DND-41 (cell line): ENCODE measurements at regions not wholly inside any gene's neighbourhood (a gene's known extent, or its start where the extent isn't known, plus 50 kb on each side); places are given as distances from the start of the nearest gene placed in this dataset.

Experiments used
- EZH2 ChIP-seq: IDR thresholded peaks from 3 replicates; pipeline ENCODE4 v1.6.1; 2012; ENCODE audit warnings: borderline replicate concordance, low read depth, mild to moderate bottlenecking, moderate library complexity, low read length, inconsistent platforms; ENCODE audit not compliant: severe bottlenecking
- TF ChIP-seq, protein P1 (sequence below): IDR thresholded peaks from 2 replicates; pipeline ENCODE4 v1.5.1; 2012; ENCODE audit warnings: borderline replicate concordance, low read length, moderate library complexity, mild to moderate bottlenecking; ENCODE audit not compliant: poor library complexity, severe bottlenecking; ENCODE audit errors: extremely low read depth

DNA sequence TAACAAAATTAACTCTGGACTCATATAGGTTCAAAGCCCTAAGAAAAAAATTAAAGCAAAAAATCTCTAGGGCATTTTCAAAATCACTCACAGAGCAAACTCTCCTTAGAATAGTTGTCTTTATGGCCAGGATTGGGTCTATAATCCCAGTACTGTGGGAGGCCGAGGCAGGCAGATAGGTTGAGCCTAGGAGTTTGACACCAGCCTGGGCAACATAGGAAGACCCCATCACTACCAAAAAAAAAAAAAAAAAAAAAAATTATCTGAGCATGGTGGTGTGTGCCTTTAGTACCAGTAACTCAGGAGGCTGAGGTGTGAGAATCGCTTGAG, 378.1 kb upstream of the TGFBR2 start:
- TF ChIP-seq, protein P1, sequence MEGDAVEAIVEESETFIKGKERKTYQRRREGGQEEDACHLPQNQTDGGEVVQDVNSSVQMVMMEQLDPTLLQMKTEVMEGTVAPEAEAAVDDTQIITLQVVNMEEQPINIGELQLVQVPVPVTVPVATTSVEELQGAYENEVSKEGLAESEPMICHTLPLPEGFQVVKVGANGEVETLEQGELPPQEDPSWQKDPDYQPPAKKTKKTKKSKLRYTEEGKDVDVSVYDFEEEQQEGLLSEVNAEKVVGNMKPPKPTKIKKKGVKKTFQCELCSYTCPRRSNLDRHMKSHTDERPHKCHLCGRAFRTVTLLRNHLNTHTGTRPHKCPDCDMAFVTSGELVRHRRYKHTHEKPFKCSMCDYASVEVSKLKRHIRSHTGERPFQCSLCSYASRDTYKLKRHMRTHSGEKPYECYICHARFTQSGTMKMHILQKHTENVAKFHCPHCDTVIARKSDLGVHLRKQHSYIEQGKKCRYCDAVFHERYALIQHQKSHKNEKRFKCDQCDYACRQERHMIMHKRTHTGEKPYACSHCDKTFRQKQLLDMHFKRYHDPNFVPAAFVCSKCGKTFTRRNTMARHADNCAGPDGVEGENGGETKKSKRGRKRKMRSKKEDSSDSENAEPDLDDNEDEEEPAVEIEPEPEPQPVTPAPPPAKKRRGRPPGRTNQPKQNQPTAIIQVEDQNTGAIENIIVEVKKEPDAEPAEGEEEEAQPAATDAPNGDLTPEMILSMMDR = no peak
- TF ChIP-seq EZH2 = no peak
